Activated naive CD4-positive, alpha-beta T cell treated with anti-CD3 and anti-CD28 coated beads for 36 hours (primary cell): ENCODE measurements at regions not wholly inside any gene's neighbourhood (a gene's known extent, or its start where the extent isn't known, plus 50 kb on each side); places are given as distances from the start of the nearest gene placed in this dataset.
"Not testable (repeated sequence)": the region's sequence is repeated elsewhere in the genome, so short reads cannot be mapped to it uniquely, and the experiment has no call there.

ENCODE experiments used
- CTCF ChIA-PET: fragments of 350-600 bp; sonication (Branson Sonifier 250); formaldehyde crosslinking; loops from one replicate; lab custom pipeline; 2021; ENCODE audit warnings: antibody characterized with exemption; lab: Charles Lee
- DNase-seq: peaks from one replicate; pipeline ENCODE4 v3.0.0-alpha.2; 2020
- H3K27ac Mint-ChIP-seq: one replicate; pipeline ENCODE4 v1.8.0; 2021; ENCODE audit warnings: mild to moderate bottlenecking, mixed read lengths
- H3K27me3 Mint-ChIP-seq: one replicate; pipeline ENCODE4 v1.8.0; 2021; ENCODE audit warnings: low read depth, mixed read lengths
- H3K36me3 Mint-ChIP-seq: one replicate; pipeline ENCODE4 v1.8.0; 2021; ENCODE audit warnings: low read depth, mixed read lengths
- H3K4me1 Mint-ChIP-seq: one replicate; pipeline ENCODE4 v1.8.0; 2021; ENCODE audit warnings: low read depth, mixed read lengths
- H3K4me3 Mint-ChIP-seq: one replicate; pipeline ENCODE4 v1.8.0; 2021; ENCODE audit warnings: mild to moderate bottlenecking, moderate library complexity, mixed read lengths
- H3K9me3 Mint-ChIP-seq: one replicate; pipeline ENCODE4 v1.8.0; 2021; ENCODE audit warnings: mixed read lengths
- intact Hi-C: fragments of 100-400 bp; cut with micrococcal nuclease; formaldehyde crosslinking; loops from one replicate; pipeline ENCODE4 v1.15.1; 2023

DNA sequence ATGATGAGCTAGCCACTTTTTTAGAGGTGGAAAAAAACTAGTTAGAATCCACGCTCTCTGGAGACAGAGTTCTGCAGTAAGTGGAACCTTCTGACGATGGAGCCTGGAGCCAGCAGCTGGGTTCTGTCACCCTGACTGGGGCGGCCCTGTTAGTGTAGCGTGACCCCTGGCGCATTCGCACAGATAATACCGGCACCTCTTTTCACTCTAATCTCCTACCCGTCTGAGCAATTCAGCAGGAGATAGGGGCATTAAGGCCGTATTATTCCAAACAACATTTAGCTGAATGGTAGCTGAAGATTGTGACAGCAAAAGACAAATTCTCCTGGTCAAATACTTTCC is 292.6 kb downstream of the FBXO8 start:
- Mint-ChIP-seq H3K27me3 (peaks cover 4% of the 10 kb centered on the region), H3K4me1 (no peaks in the 10 kb centered on the region), H3K9me3 (no peaks in the 10 kb centered on the region), H3K36me3 (no peaks in the 10 kb centered on the region), H3K4me3 (no peak overlapping the region), H3K27ac (no peak overlapping the region)
- CTCF ChIA-PET, result no interaction called here
- DNase-seq, result no peak
- intact Hi-C loops, result loop anchor here (5.0 kb wide), 1 partner anchor 484 kb away; no protein-coding TSS in a partner anchor

- no peak overlapping the region for H3K4me3 Mint-ChIP-seq
- CTCF ChIA-PET, result interaction anchor here (0.7 kb wide), 1 partner anchor 424 kb away, joined by 3 read pairs; no protein-coding TSS in a partner anchor
- DNase-seq, result no peak
- intact Hi-C loops, result loop anchor here (5.0 kb wide), 1 partner anchor 483 kb away; no protein-coding TSS in a partner anchor
- H3K36me3 Mint-ChIP-seq, result no peaks in the 10 kb centered on the region
- H3K9me3 Mint-ChIP-seq, result no peaks in the 10 kb centered on the region
- no peak overlapping the region for H3K27ac Mint-ChIP-seq
- H3K4me1 Mint-ChIP-seq, result no peaks in the 10 kb centered on the region
- H3K27me3 Mint-ChIP-seq, result peaks cover 4% of the 10 kb centered on the region
Measured at GRCh38 chr4:173990126-173990868, 293.2 kb downstream of the FBXO8 start.

DNA sequence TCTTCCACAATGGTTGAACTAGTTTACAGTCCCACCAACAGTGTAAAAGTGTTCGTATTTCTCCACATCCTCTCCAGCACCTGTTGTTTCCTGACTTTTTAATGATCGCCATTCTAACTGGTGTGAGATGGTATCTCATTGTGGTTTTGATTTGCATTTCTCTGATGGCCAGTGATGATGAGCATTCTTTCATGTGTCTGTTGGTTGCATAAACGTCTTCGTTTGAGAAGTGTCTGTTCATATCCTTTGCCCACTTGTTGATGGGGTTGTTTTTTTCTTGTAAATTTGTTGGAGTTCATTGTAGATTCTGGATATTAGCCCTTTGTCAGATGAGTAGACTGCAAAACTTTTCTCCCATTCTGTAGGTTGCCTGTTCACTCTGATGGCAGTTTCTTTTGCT is 319.9 kb downstream of the FBXO8 start:
- H3K4me3 Mint-ChIP-seq, H3K9me3 Mint-ChIP-seq, H3K36me3 Mint-ChIP-seq, H3K27ac Mint-ChIP-seq, DNase-seq, H3K4me1 Mint-ChIP-seq, H3K27me3 Mint-ChIP-seq, CTCF ChIA-PET, intact Hi-C loops: not testable (repeated sequence)

- H3K27ac Mint-ChIP-seq, result no peak overlapping the region
- no peaks in the 10 kb centered on the region for H3K9me3 Mint-ChIP-seq
- H3K4me3 Mint-ChIP-seq, result no peak overlapping the region
- no peaks in the 10 kb centered on the region for H3K4me1 Mint-ChIP-seq
- CTCF ChIA-PET, result no interaction called here
- H3K27me3 Mint-ChIP-seq, result no peaks in the 10 kb centered on the region
- intact Hi-C loops, result no loop called here
- no peak for DNase-seq
- no peaks in the 10 kb centered on the region for H3K36me3 Mint-ChIP-seq
Measured at GRCh38 chr4:173960398-173960797, 323.1 kb downstream of the FBXO8 start.

GRCh38 chr4:173958445-173958844 is 325.0 kb downstream of the FBXO8 start:
- no peaks in the 10 kb centered on the region for H3K36me3 Mint-ChIP-seq
- CTCF ChIA-PET, result no interaction called here
- H3K9me3 Mint-ChIP-seq, result no peaks in the 10 kb centered on the region
- intact Hi-C loops, result no loop called here
- no peaks in the 10 kb centered on the region for H3K4me1 Mint-ChIP-seq
- H3K27me3 Mint-ChIP-seq, result no peaks in the 10 kb centered on the region
- no peak for DNase-seq
- H3K4me3 Mint-ChIP-seq, result no peak overlapping the region
- H3K27ac Mint-ChIP-seq, result no peak overlapping the region

DNA sequence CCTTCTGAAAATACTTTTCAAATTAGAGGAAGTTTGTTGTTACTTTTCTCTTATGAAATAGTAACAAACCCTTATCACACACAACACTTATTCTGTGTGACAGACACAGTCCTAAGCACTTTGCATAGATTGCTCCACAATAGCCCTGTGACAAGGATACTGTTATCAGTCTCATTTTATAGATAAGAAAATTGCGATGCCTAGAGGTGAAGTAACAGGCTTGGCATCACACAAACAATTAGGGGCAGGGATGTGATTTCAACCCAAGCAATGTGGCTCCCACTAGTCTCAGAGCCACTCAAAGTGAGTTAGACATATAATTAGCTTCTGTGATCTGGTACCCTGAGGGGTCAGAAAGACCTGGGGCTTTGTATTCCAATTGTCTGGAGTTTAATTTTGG is 339.9 kb downstream of the FBXO8 start:
- Mint-ChIP-seq H3K9me3 (no peaks in the 10 kb centered on the region), H3K27ac (no peak overlapping the region), H3K27me3 (peaks cover 8% of the 10 kb centered on the region), H3K4me1 (no peaks in the 10 kb centered on the region), H3K36me3 (no peaks in the 10 kb centered on the region), H3K4me3 (no peak overlapping the region)
- intact Hi-C loops, result no loop called here
- CTCF ChIA-PET, result no interaction called here
- DNase-seq, result no peak

GRCh38 chr4:173940146-173940545 is 343.3 kb downstream of the FBXO8 start:
- Mint-ChIP-seq H3K36me3 (no peaks in the 10 kb centered on the region), H3K4me1 (no peaks in the 10 kb centered on the region), H3K27me3 (peaks cover 11% of the 10 kb centered on the region), H3K27ac (no peak overlapping the region), H3K9me3 (no peaks in the 10 kb centered on the region), H3K4me3 (no peak overlapping the region)
- intact Hi-C loops, result no loop called here
- CTCF ChIA-PET, result no interaction called here
- no peak for DNase-seq

DNA sequence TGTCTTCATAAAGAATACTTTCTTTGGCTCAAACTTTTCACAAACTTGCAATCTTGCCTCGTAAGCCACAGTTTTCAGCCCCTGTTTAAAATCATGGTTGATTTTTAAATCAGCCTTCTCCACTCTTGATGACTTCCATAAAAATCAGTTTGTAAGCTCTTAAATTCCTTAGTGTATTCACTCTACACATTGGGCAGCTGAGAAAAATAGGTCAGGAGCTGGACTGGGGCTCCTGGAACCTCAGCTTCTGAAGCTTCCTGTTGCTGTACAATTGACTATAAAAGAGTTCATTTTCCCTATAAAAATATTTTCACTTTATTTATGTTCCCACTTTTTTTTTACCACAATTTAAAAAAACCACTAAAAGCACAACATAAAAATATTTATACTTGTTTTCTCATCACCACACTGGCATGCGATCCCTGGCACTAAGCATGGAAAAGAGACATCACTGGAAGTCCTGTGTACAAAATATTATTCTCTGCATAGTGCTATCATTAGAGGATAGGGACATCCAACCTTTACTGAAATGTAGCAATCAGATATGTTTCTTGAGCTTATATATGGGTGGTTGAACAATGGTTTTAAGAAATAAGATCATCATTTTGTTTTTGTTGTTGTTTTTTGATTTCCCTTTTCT is 345.7 kb downstream of the FBXO8 start:
- intact Hi-C loops, result no loop called here
- Mint-ChIP-seq H3K4me1 (no peaks in the 10 kb centered on the region), H3K9me3 (no peaks in the 10 kb centered on the region), H3K27me3 (peaks cover 11% of the 10 kb centered on the region), H3K36me3 (no peaks in the 10 kb centered on the region), H3K27ac (no peak overlapping the region), H3K4me3 (no peak overlapping the region)
- CTCF ChIA-PET, result no interaction called here
- DNase-seq, result no peak

- Mint-ChIP-seq H3K4me1 (no peaks in the 10 kb centered on the region), H3K4me3 (no peak overlapping the region), H3K27me3 (peaks cover 11% of the 10 kb centered on the region), H3K27ac (no peak overlapping the region), H3K9me3 (no peaks in the 10 kb centered on the region), H3K36me3 (no peaks in the 10 kb centered on the region)
- intact Hi-C loops, result no loop called here
- no peak for DNase-seq
- CTCF ChIA-PET, result no interaction called here
Measured at GRCh38 chr4:173936861-173937260, 346.6 kb downstream of the FBXO8 start.

GRCh38 chr4:173935622-173936405 is 347.7 kb downstream of the FBXO8 start:
- CTCF ChIA-PET, result no interaction called here

GRCh38 chr4:173934933-173935620 is 348.4 kb downstream of the FBXO8 start:
- intact Hi-C loops, result no loop called here
- H3K4me3 Mint-ChIP-seq, result no peak overlapping the region
- H3K36me3 Mint-ChIP-seq, result no peaks in the 10 kb centered on the region
- no peaks in the 10 kb centered on the region for H3K4me1 Mint-ChIP-seq
- DNase-seq, result no peak
- no peaks in the 10 kb centered on the region for H3K9me3 Mint-ChIP-seq
- CTCF ChIA-PET, result no interaction called here
- H3K27ac Mint-ChIP-seq, result no peak overlapping the region
- peaks cover 5% of the 10 kb centered on the region for H3K27me3 Mint-ChIP-seq

More at GRCh38 chr4:173935622-173936405, 347.7 kb downstream of the FBXO8 start:
- H3K9me3 Mint-ChIP-seq, result no peaks in the 10 kb centered on the region
- H3K27ac Mint-ChIP-seq, result no peak overlapping the region
- peaks cover 8% of the 10 kb centered on the region for H3K27me3 Mint-ChIP-seq
- H3K36me3 Mint-ChIP-seq, result no peaks in the 10 kb centered on the region
- DNase-seq, result no peak
- intact Hi-C loops, result no loop called here
- H3K4me1 Mint-ChIP-seq, result no peaks in the 10 kb centered on the region
- H3K4me3 Mint-ChIP-seq, result no peak overlapping the region

DNA sequence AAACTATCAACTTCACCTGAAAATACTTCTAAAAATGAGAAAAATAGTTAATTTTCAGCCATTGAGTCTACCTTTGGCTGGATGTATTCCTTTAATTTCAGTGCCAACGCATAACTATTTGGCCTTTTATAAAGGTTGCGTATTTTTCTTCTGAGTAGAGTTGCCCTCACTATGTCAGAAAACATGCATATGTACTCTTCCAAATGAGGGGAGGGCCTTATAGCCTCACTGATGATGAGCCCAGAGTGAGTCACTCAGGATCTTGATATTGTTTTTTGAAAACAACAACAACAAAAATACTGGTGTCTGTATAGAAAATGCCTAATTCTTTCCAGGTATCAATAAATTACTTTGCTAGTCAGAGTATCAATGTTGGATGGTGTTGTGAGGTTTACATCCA is 349.3 kb downstream of the FBXO8 start:
- DNase-seq, result no peak
- peaks cover 4% of the 10 kb centered on the region for H3K27me3 Mint-ChIP-seq
- no peaks in the 10 kb centered on the region for H3K36me3 Mint-ChIP-seq
- no peak overlapping the region for H3K27ac Mint-ChIP-seq
- H3K4me1 Mint-ChIP-seq, result no peaks in the 10 kb centered on the region
- intact Hi-C loops, result no loop called here
- no peaks in the 10 kb centered on the region for H3K9me3 Mint-ChIP-seq
- CTCF ChIA-PET, result no interaction called here
- no peak overlapping the region for H3K4me3 Mint-ChIP-seq
